K562 (cell line): ENCODE measurements at regions not wholly inside any gene's neighbourhood (a gene's known extent, or its start where the extent isn't known, plus 50 kb on each side); places are given as distances from the start of the nearest gene placed in this dataset.

Experiments used
- ATAC-seq: fragments of 200-7000 bp; cut with Tn5 transposase; 3 replicates; pipeline ENCODE4 v1.9.1; 2020; ENCODE audit warnings: moderate library complexity
- BruUV-seq: library from RNA; stranded (reverse); fragments of 400-500 nt; replicated peaks from 2 replicates; lab custom pipeline; 2021; lab: Mats Ljungman, UMichigan
- CTCF ChIA-PET: fragments of 300-600 bp; formaldehyde crosslinking; extraction: SDS; loops from one replicate; lab custom pipeline; 2021; ENCODE audit warnings: low intra/inter-chr PET ratio; lab: Yijun Ruan, JAX
- POLR2A ChIA-PET: fragments of 300-600, 350-650 bp; sonication (Branson Sonifier 250); formaldehyde crosslinking; extraction: SDS; loops from one replicate; lab custom pipeline; 2021; ENCODE audit warnings: antibody characterized with exemption, inconsistent platforms; lab: Yijun Ruan, JAX
- DNase-seq, 4 experiments: peaks; one replicate each; pipeline versions ENCODE4 v3.0.0 to v3.0.0-alpha.2; 2011 to 2018; ENCODE audit warnings: low spot score in 3 of 4, mixed read lengths in 3 of 4; ENCODE audit errors: extremely low read depth in 1 of 4
- FAIRE-seq: peaks from 2 replicates; lab custom pipeline; 2011; peaks lifted over from hg19 to GRCh38; lab: Jason Lieb, UNC
- H2AFZ ChIP-seq: 2 replicates; pipeline ENCODE4 v1.6.0; 2011; ENCODE audit warnings: low read depth, low read length, control low read depth, inconsistent platforms
- H3K27ac ChIP-seq: fragments of 200-600 bp; 3 replicates; pipeline ENCODE4 v1.8.0; 2011; ENCODE audit warnings: low read depth, mild to moderate bottlenecking, control low read depth, inconsistent platforms, low read length, moderate library complexity, mixed read lengths; ENCODE audit errors: extremely low read depth
- H3K27me3 ChIP-seq, 2 experiments: fragments of 300-600 bp in 1 of 2; 2 replicates in 1 of 2; 3 replicates in 1 of 2; pipeline versions ENCODE4 v1.6.0 to v1.8.0; 2011; ENCODE audit warnings: inconsistent platforms in 2 of 2, low read length in 2 of 2, mild to moderate bottlenecking in 1 of 2, mixed read lengths in 1 of 2, moderate library complexity in 1 of 2; ENCODE audit not compliant: control insufficient read depth in 2 of 2, insufficient read depth in 2 of 2
- H3K36me3 ChIP-seq: fragments of 300-600 bp; 3 replicates; pipeline ENCODE4 v1.8.0; 2011; ENCODE audit warnings: mild to moderate bottlenecking, low read length, inconsistent platforms; ENCODE audit not compliant: control insufficient read depth, insufficient read depth
- H3K4me1 ChIP-seq, 2 experiments: fragments of 200-600 bp in 1 of 2; replicated peaks in 1 of 2; 2 replicates in 1 of 2; 3 replicates in 1 of 2; pipeline versions ENCODE4 v1.5.1 to v1.8.0; 2011; ENCODE audit warnings: inconsistent platforms in 2 of 2, low read length in 2 of 2, mild to moderate bottlenecking in 1 of 2, mixed read lengths in 1 of 2, moderate library complexity in 1 of 2; ENCODE audit not compliant: control insufficient read depth in 2 of 2, insufficient read depth in 2 of 2
- H3K4me2 ChIP-seq: 2 replicates; pipeline ENCODE4 v1.6.1; 2011; ENCODE audit warnings: low read length, control low read depth, inconsistent platforms, mixed read lengths; ENCODE audit not compliant: insufficient read depth
- H3K4me3 ChIP-seq: fragments of 200-600 bp; sonication (generic), shearing (Covaris generic); 2 replicates; pipeline ENCODE4 v1.5.1; 2016; ENCODE audit warnings: control low read depth, inconsistent platforms
- H3K79me2 ChIP-seq: fragments of 200-600 bp; 3 replicates; pipeline ENCODE4 v1.8.0; 2011; ENCODE audit warnings: low read length, inconsistent platforms; ENCODE audit not compliant: control insufficient read depth, insufficient read depth
- H3K9ac ChIP-seq, 2 experiments: 2 replicates each; pipeline versions ENCODE4 v1.6.0 to v1.6.1; 2011; ENCODE audit warnings: low read depth in 2 of 2, low read length in 2 of 2, control low read depth in 1 of 2, inconsistent platforms in 1 of 2, mild to moderate bottlenecking in 1 of 2, mixed read lengths in 1 of 2; ENCODE audit not compliant: insufficient read depth in 1 of 2
- H3K9me1 ChIP-seq: one replicate; pipeline ENCODE4 v1.6.0; 2011; ENCODE audit warnings: inconsistent platforms, mild to moderate bottlenecking, low read length, moderate library complexity; ENCODE audit not compliant: control insufficient read depth, insufficient read depth
- H3K9me3 ChIP-seq: replicated peaks from 2 replicates; pipeline ENCODE4 v1.5.1; 2011; ENCODE audit warnings: low read depth, low read length, inconsistent platforms; ENCODE audit not compliant: control insufficient read depth, insufficient read depth
- H4K20me1 ChIP-seq: replicated peaks from 2 replicates; pipeline ENCODE4 v1.6.1; 2011; ENCODE audit warnings: low read length, inconsistent platforms, mixed read lengths; ENCODE audit not compliant: control insufficient read depth, insufficient read depth
- DIDO1 ChIP-seq: fragments of 450-650 bp; IDR thresholded peaks from 2 replicates; pipeline ENCODE4 v1.6.1; 2016; ENCODE audit warnings: low read depth, missing biosample characterization, missing genetic modification characterization
- DMBX1 ChIP-seq: fragments of 250-450 bp; sonication (Bioruptor Pico); IDR thresholded peaks from 2 replicates; pipeline ENCODE4 v1.8.0; 2022; ENCODE audit warnings: inconsistent platforms, mild to moderate bottlenecking, moderate library complexity, borderline replicate concordance
- GATAD2A ChIP-seq: fragments of 450-650 bp; IDR thresholded peaks from 2 replicates; pipeline ENCODE4 v1.6.1; 2017
- SOX6 ChIP-seq: fragments of 450-650 bp; IDR thresholded peaks from 2 replicates; pipeline ENCODE4 v1.6.1; 2014; ENCODE audit warnings: mild to moderate bottlenecking
- WGBS: fragments of 100-300 bp; shearing (Covaris generic); methylation state at CpG from one replicate; pipeline ENCODE4 v1.1.6; 2016; ENCODE audit warnings: low coverage, mixed read lengths; ENCODE audit not compliant: insufficient coverage; ENCODE audit errors: missing lambda C conversion rate; 5-methylcytosine and 5-hydroxymethylcytosine counted together
- in situ Hi-C: fragments of 300-500 bp; cut with MboI; formaldehyde crosslinking; loops from 4 replicates; pipeline ENCODE4 v1.15.0; 2018; ENCODE audit warnings: inconsistent platforms, mixed read lengths
- intact Hi-C: fragments of 100-400 bp; cut with micrococcal nuclease; formaldehyde crosslinking; loops from 2 replicates; pipeline ENCODE4 v1.14.2; 2022
- TF ChIP-seq, protein P1 (sequence below): fragments of 250-450 bp; sonication (Bioruptor Pico); IDR thresholded peaks from 2 replicates; pipeline ENCODE4 v1.5.0; 2020; ENCODE audit warnings: mild to moderate bottlenecking

DNA sequence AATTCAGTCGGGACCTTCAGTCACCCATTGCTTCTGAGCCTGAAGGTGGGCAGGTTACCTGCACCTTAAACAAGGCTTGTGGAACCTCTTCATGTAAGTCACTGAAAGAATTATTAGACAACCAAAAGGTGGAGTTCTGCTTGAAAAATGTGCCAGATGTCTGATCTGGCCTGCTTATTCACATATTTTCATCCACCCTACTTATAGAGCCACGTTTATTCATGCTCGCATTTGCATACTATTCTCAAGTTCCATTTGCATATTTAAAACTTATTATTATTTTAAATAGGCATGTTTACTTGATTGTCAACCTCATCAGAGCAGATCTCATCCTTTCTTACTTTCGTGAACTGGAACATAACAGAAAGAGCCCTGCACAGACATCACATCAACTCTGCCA lies 140.0 kb upstream of the NABP1 start:
- Histone ChIP-seq H3K4me1 (no peaks in the 10 kb centered on the region; a peak in 1 of 5 replicates), H3K27ac (no peak overlapping the region), H4K20me1 (no peaks in the 10 kb centered on the region), H3K9me3 (no peaks in the 10 kb centered on the region), H3K9ac (no peak overlapping the region), H3K27me3 (no peaks in the 10 kb centered on the region; a peak in 1 of 5 replicates), H3K36me3 (no peaks in the 10 kb centered on the region), H3K4me3 (no peak overlapping the region), H3K4me2 (no peak overlapping the region), H2AFZ (no peak overlapping the region), H3K79me2 (no peaks in the 10 kb centered on the region), H3K9me1 (no peaks in the 10 kb centered on the region)
- TF ChIP-seq SOX6 (no peak), DIDO1 (tag) (no peak), GATAD2A (no peak)
- TF ChIP-seq, protein P1, sequence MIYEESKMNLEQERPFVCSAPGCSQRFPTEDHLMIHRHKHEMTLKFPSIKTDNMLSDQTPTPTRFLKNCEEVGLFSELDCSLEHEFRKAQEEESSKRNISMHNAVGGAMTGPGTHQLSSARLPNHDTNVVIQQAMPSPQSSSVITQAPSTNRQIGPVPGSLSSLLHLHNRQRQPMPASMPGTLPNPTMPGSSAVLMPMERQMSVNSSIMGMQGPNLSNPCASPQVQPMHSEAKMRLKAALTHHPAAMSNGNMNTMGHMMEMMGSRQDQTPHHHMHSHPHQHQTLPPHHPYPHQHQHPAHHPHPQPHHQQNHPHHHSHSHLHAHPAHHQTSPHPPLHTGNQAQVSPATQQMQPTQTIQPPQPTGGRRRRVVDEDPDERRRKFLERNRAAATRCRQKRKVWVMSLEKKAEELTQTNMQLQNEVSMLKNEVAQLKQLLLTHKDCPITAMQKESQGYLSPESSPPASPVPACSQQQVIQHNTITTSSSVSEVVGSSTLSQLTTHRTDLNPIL, result no peak
- ATAC-seq, result no peak
- no peak for FAIRE-seq
- WGBS, result 0% methylated on average over 4 of the region's 4 CpGs
- no peak for DNase-seq
- intact Hi-C loops (no loop called here), in situ Hi-C loops (no loop called here)
- BruUV-seq, result no TSS peak
- CTCF ChIA-PET, result no interaction called here
- POLR2A ChIA-PET, result no interaction called here

DNA sequence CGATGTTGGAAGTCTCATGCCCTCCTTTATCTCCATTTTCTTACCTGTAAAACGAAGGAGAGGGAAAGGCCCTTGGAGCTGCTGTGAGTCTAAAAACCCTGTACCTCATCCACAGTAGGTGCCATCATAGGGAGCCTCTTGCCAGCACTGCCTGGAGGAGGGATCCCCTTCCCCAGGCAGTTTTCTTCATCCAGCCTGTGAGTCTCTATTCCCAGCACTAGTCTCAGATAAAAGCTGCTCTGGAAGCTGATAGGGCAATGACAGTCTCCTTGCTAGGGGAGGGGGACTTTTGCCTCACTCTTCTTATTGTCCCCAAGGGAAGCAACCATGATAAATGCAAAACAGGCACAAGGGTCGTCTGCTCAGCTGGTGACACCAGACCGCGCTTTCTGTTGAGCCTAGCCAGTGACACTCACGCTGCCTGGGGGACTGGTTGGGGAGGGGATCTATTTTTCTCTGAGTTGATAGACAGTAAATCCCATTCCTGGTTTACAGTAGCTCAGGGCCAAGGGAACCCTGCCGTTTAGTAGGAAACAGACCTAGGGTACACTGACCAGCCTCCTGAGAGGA lies 139.5 kb upstream of the NABP1 start:
- 33% methylated on average over 6 of the region's 7 CpGs for WGBS
- H4K20me1 ChIP-seq, result no peaks in the 10 kb centered on the region
- H3K4me3 ChIP-seq, result no peak overlapping the region
- H3K36me3 ChIP-seq, result no peaks in the 10 kb centered on the region
- DNase-seq, result no peak
- in situ Hi-C loops (no loop called here), intact Hi-C loops (no loop called here)
- no peaks in the 10 kb centered on the region; a peak in 1 of 5 replicates for H3K27me3 ChIP-seq
- ATAC-seq, result no peak
- no peak overlapping the region for H3K9ac ChIP-seq
- CTCF ChIA-PET, result no interaction called here
- H3K27ac ChIP-seq, result no peak overlapping the region
- H3K79me2 ChIP-seq, result no peaks in the 10 kb centered on the region
- TF ChIP-seq DMBX1 (CRISPR knock-in tag), result no peak
- no peaks in the 10 kb centered on the region for H3K9me3 ChIP-seq
- H3K4me2 ChIP-seq, result no peak overlapping the region
- POLR2A ChIA-PET, result no interaction called here
- no peak for FAIRE-seq
- BruUV-seq, result no TSS peak
- H2AFZ ChIP-seq, result no peak overlapping the region
- H3K9me1 ChIP-seq, result no peaks in the 10 kb centered on the region
- no peaks in the 10 kb centered on the region; a peak in 1 of 5 replicates for H3K4me1 ChIP-seq
